ENCODE measurements at regions not wholly inside any gene's neighbourhood (a gene's known extent, or its start where the extent isn't known, plus 50 kb on each side); places are given as distances from the start of the nearest gene placed in this dataset.

GRCh38 chr18:44325903-44326635 is 354.6 kb upstream of the SETBP1 start:
- TF ChIP-seq ZNF138 (CRISPR knock-in tag; conservative IDR thresholded peaks at IDR 0.05) (no peak), NFYB (CRISPR knock-in tag; conservative IDR thresholded peaks at IDR 0.05; ENCODE audit: low read depth) (no peak), CTCF (IDR thresholded peaks at IDR 0.05) (peak; percentile 59), ZNF671 (CRISPR knock-in tag; IDR thresholded peaks at IDR 0.05) (no peak), TCF7 (CRISPR knock-in tag; IDR thresholded peaks at IDR 0.05; ENCODE audit: low read depth) (no peak), NR3C1 (CRISPR knock-in tag; conservative IDR thresholded peaks at IDR 0.05; ENCODE audit: low read depth) (no peak)
